Kasumi-1 (cell line): ENCODE measurements at regions not wholly inside any gene's neighbourhood (a gene's known extent, or its start where the extent isn't known, plus 50 kb on each side); places are given as distances from the start of the nearest gene placed in this dataset.
A peak's percentile ranks its signal among the peaks of the same experiment; 100 is the strongest.
"Not testable (repeated sequence)": the region's sequence is repeated elsewhere in the genome, so short reads cannot be mapped to it uniquely, and the experiment has no call there.

Source experiments
- DNase-seq, 2 experiments: peaks; one replicate each; lab custom pipeline; 2025; lab: John Stamatoyannopoulos, UW

GRCh38 chr22:35475545-35475944, 65.1 kb upstream of the RASD2 start:
- peak in 1 of 2 experiments; percentile 20 for DNase-seq

- no peak for DNase-seq
These were observed 64.3 kb upstream of the RASD2 start for GRCh38 chr22:35476341-35476740.

- peak; percentile 37 to 52 for DNase-seq
These were observed 62.6 kb upstream of the RASD2 start for GRCh38 chr22:35477911-35478582.

GRCh38 chr22:35478633-35479107, 62.0 kb upstream of the RASD2 start:
- DNase-seq, result no peak

- no peak for DNase-seq
These were observed 61.3 kb upstream of the RASD2 start for GRCh38 chr22:35479359-35479758.

- DNase-seq, result no peak
These were observed 60.6 kb upstream of the RASD2 start for GRCh38 chr22:35479985-35480550.

GRCh38 chr22:35480627-35481550, 59.7 kb upstream of the RASD2 start:
- peak; percentile 21 to 26 for DNase-seq

GRCh38 chr22:35482311-35482710, 58.3 kb upstream of the RASD2 start:
- DNase-seq, result no peak

- no peak for DNase-seq
These were observed 57.7 kb upstream of the RASD2 start for GRCh38 chr22:35482974-35483373.

- DNase-seq, result no peak
These were observed 56.9 kb upstream of the RASD2 start for GRCh38 chr22:35483730-35484129.

GRCh38 chr22:35484651-35485556, 55.7 kb upstream of the RASD2 start:
- no peak for DNase-seq

- DNase-seq, result no peak
These were observed 54.5 kb upstream of the RASD2 start for GRCh38 chr22:35486116-35486631.

GRCh38 chr22:35487623-35488022, 53.0 kb upstream of the RASD2 start:
- not testable (repeated sequence) for DNase-seq

GRCh38 chr22:35488513-35488912, 52.1 kb upstream of the RASD2 start:
- DNase-seq, result no peak

GRCh38 chr22:35489239-35489638, 51.4 kb upstream of the RASD2 start:
- no peak for DNase-seq
